IMR-90 (cell line): ENCODE measurements at regions not wholly inside any gene's neighbourhood (a gene's known extent, or its start where the extent isn't known, plus 50 kb on each side); places are given as distances from the start of the nearest gene placed in this dataset.

ENCODE experiments used
- ATAC-seq: fragments of 200-7000 bp; cut with Tn5 transposase; 2 replicates; pipeline ENCODE4 v1.9.1; 2020; ENCODE audit warnings: low read depth, mild to moderate bottlenecking, moderate library complexity
- BruUV-seq: library from RNA; stranded (reverse); fragments of 400-500 nt; replicated peaks from 2 replicates; lab custom pipeline; 2021; lab: Mats Ljungman, UMichigan
- CTCF ChIA-PET: fragments of 300-600 bp; formaldehyde crosslinking; extraction: SDS; loops from one replicate; lab custom pipeline; 2021; ENCODE audit warnings: antibody characterized with exemption; lab: Yijun Ruan, JAX
- POLR2A ChIA-PET: fragments of 300-600 bp; sonication (Branson Sonifier 250); formaldehyde crosslinking; loops from one replicate; lab custom pipeline; 2022; ENCODE audit warnings: antibody characterized with exemption; ENCODE audit not compliant: unreplicated experiment; lab: Charles Lee
- DNase-seq: peaks from one replicate; pipeline ENCODE4 v3.0.0; 2013
- H2AFZ ChIP-seq: replicated peaks from 2 replicates; pipeline ENCODE3; 2013; ENCODE audit warnings: low read length, mild to moderate bottlenecking; ENCODE audit not compliant: poor library complexity
- H2AK5ac ChIP-seq: 2 replicates; pipeline ENCODE4 v1.6.1; 2013; ENCODE audit warnings: low read depth, low read length, inconsistent platforms
- H2AK9ac ChIP-seq: replicated peaks from 2 replicates; pipeline ENCODE3; 2013; ENCODE audit warnings: mild to moderate bottlenecking, low read depth, low read length, moderate library complexity; ENCODE audit not compliant: poor library complexity
- H2BK120ac ChIP-seq: 2 replicates; pipeline ENCODE4 v1.6.1; 2013; ENCODE audit warnings: low read depth, low read length, inconsistent platforms
- H2BK15ac ChIP-seq: 3 replicates; pipeline ENCODE4 v1.6.1; 2013; ENCODE audit warnings: low read depth, low read length, inconsistent platforms
- H2BK20ac ChIP-seq: 2 replicates; pipeline ENCODE4 v1.6.1; 2013; ENCODE audit warnings: low read depth, mild to moderate bottlenecking, inconsistent platforms, low read length, moderate library complexity
- H2BK5ac ChIP-seq: 2 replicates; pipeline ENCODE4 v1.6.1; 2013; ENCODE audit warnings: mild to moderate bottlenecking, low read depth, low read length, inconsistent platforms; ENCODE audit not compliant: poor library complexity, severe bottlenecking
- H3K14ac ChIP-seq: replicated peaks from 2 replicates; pipeline ENCODE4 v1.6.1; 2013; ENCODE audit warnings: low read depth, low read length, inconsistent platforms
- H3K18ac ChIP-seq: 2 replicates; pipeline ENCODE4 v1.6.1; 2013; ENCODE audit warnings: low read depth, low read length, control low read depth
- H3K23ac ChIP-seq: 2 replicates; pipeline ENCODE4 v1.6.1; 2013; ENCODE audit warnings: low read depth, low read length, inconsistent platforms
- H3K27ac ChIP-seq: 2 replicates; pipeline ENCODE4 v1.5.1; 2013; ENCODE audit warnings: mild to moderate bottlenecking, control low read depth, low read length; ENCODE audit not compliant: insufficient read depth
- H3K27me3 ChIP-seq: 2 replicates; pipeline ENCODE4 v1.6.1; 2013; ENCODE audit warnings: low read length; ENCODE audit not compliant: control insufficient read depth, insufficient read depth
- H3K36me3 ChIP-seq: 2 replicates; pipeline ENCODE4 v1.6.1; 2013; ENCODE audit warnings: low read length, mixed read lengths; ENCODE audit not compliant: control insufficient read depth, insufficient read depth
- H3K4ac ChIP-seq: 2 replicates; pipeline ENCODE4 v1.6.1; 2013; ENCODE audit warnings: low read depth, low read length, inconsistent platforms
- H3K4me1 ChIP-seq: 2 replicates; pipeline ENCODE4 v1.6.1; 2013; ENCODE audit warnings: low read length, mixed read lengths; ENCODE audit not compliant: control insufficient read depth, insufficient read depth
- H3K4me2 ChIP-seq: 2 replicates; pipeline ENCODE4 v1.6.1; 2013; ENCODE audit warnings: low read depth, mild to moderate bottlenecking, control low read depth, low read length, moderate library complexity
- H3K4me3 ChIP-seq: 2 replicates; pipeline ENCODE4 v1.5.1; 2013; ENCODE audit warnings: low read depth, mild to moderate bottlenecking, control low read depth, low read length, moderate library complexity; ENCODE audit not compliant: insufficient read depth
- H3K56ac ChIP-seq: 2 replicates; pipeline ENCODE4 v1.6.1; 2013; ENCODE audit warnings: low read length, inconsistent platforms; ENCODE audit not compliant: insufficient read depth; ENCODE audit errors: extremely low read depth
- H3K79me1 ChIP-seq, 2 experiments: 2 replicates each; pipeline ENCODE4 v1.6.1; 2013; ENCODE audit warnings: low read length in 2 of 2, inconsistent platforms in 1 of 2, low read depth in 1 of 2
- H3K9ac ChIP-seq: 2 replicates; pipeline ENCODE4 v1.6.1; 2013; ENCODE audit warnings: low read depth, low read length, control low read depth
- H3K9me1 ChIP-seq: 2 replicates; pipeline ENCODE4 v1.6.1; 2013; ENCODE audit warnings: low read length, inconsistent platforms; ENCODE audit not compliant: insufficient read depth
- H3K9me3 ChIP-seq: 2 replicates; pipeline ENCODE4 v1.6.1; 2013; ENCODE audit warnings: low read length; ENCODE audit not compliant: control insufficient read depth, insufficient read depth
- H4K20me1 ChIP-seq: 2 replicates; pipeline ENCODE4 v1.6.1; 2013; ENCODE audit warnings: low read length, inconsistent platforms; ENCODE audit not compliant: insufficient read depth
- H4K5ac ChIP-seq: 2 replicates; pipeline ENCODE4 v1.6.1; 2013; ENCODE audit warnings: mild to moderate bottlenecking, low read depth, low read length, control low read depth
- H4K8ac ChIP-seq, 2 experiments: 2 replicates each; pipeline ENCODE4 v1.6.1; 2013; ENCODE audit warnings: low read depth in 2 of 2, low read length in 2 of 2, control low read depth in 1 of 2, inconsistent platforms in 1 of 2
- H4K91ac ChIP-seq: 2 replicates; pipeline ENCODE4 v1.6.1; 2013; ENCODE audit warnings: low read depth, low read length, inconsistent platforms; ENCODE audit not compliant: insufficient read depth
- BHLHE40 ChIP-seq: fragments of 150-350 bp; IDR thresholded peaks from 2 replicates; pipeline ENCODE4 v1.6.1; 2016; ENCODE audit warnings: mild to moderate bottlenecking, low read depth, low read length
- MXI1 ChIP-seq: IDR thresholded peaks from 2 replicates; pipeline ENCODE4 v1.6.1; 2012; ENCODE audit warnings: low read depth, mild to moderate bottlenecking, low read length, moderate library complexity, borderline replicate concordance
- POLR2A ChIP-seq: IDR thresholded peaks from 2 replicates; pipeline ENCODE4 v1.6.1; 2012; ENCODE audit warnings: mild to moderate bottlenecking, low read depth, low read length
- RFX5 ChIP-seq: IDR thresholded peaks from 2 replicates; pipeline ENCODE4 v1.8.0; 2012; ENCODE audit warnings: low read depth, mild to moderate bottlenecking, low read length, moderate library complexity
- SMC3 ChIP-seq: fragments of 150-350 bp; IDR thresholded peaks from 2 replicates; pipeline ENCODE4 v1.6.1; 2016; ENCODE audit warnings: low read depth, mild to moderate bottlenecking, antibody characterized with exemption, low read length, moderate library complexity
- WGBS, 2 experiments: methylation state at CpG; one replicate each; pipeline versions ENCODE4 v1.1.5 to v1.1.7; 2013; ENCODE audit warnings: missing lambda C conversion rate in 2 of 2; ENCODE audit not compliant: insufficient read length in 1 of 2; ENCODE audit errors: extremely low coverage in 2 of 2; 5-methylcytosine and 5-hydroxymethylcytosine counted together
- dilution Hi-C: fragments of 300-500 bp; cut with HindIII; formaldehyde crosslinking; loops from one replicate; pipeline ENCODE4 v1.14.3; 2018; ENCODE audit warnings: low sequenced_read_pairs; ENCODE audit not compliant: unreplicated experiment
- in situ Hi-C: fragments of 300-500 bp; cut with MboI; formaldehyde crosslinking; loops from 3 replicates; pipeline ENCODE4 v1.14.3; 2019; ENCODE audit warnings: low sequenced_read_pairs, inconsistent platforms, mixed read lengths
- intact Hi-C: fragments of 100-400 bp; cut with micrococcal nuclease; formaldehyde crosslinking; loops from 2 replicates; pipeline ENCODE4 v1.10.0; 2022
- TF ChIP-seq, protein P1 (sequence below): fragments of 150-350 bp; IDR thresholded peaks from 2 replicates; pipeline ENCODE4 v1.6.1; 2016; ENCODE audit warnings: low read depth, mild to moderate bottlenecking, low read length, moderate library complexity, borderline replicate concordance
- TF ChIP-seq, protein P2 (sequence below): conservative IDR thresholded peaks from 2 replicates; pipeline ENCODE4 v1.5.1; 2012; ENCODE audit warnings: mild to moderate bottlenecking, low read depth, low read length, improper control_type of control experiment

DNA sequence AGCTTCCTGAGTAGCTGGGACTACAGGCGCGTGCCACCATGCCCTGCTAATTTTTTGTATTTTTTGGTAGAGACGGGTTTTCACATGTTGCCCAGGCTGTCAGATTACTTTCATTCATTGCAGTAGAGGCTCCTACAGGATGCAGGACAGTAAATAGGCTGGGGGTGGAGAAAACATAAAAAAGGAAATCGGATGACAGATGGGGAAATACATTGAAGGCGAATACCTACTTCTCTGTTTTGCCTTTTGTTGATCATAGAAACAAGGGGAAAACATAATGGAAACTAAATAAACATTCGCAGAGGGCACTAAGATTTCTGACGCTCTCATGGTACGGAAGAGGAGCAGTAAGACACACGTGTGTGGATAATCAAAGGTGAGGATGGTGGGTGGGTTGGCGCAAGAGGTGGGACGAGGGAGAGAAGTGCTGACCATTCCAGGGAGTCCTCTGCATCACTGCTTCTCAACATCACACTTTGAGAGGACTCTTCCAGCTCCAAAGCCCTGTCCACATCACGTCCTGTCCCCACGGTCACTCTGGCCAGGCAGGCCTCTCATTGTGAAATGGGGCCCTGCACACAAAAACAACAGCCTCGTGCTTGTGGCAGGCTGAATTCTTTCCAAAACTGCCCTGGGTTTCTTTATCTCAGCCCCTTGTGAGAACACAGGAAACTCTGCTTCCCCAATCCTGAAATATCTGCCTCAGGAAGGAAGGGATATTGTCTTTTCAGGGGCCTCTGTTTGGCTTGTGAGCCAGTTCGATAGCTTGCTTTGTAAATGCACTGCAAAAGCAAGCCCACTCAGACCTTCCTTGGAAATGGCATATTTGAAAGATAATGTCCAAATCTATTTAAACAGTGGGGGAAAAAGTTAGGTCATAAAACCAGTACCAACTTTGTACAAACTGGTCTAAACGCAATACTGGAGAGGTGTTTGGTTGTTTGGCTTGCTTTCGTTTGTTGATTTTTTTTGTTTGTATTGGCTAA, 188.5 kb downstream of the FOXO1 start:
- Histone ChIP-seq H3K9me1 (no peaks in the 10 kb centered on the region), H4K5ac (no peak overlapping the region), H3K4me3 (no peak overlapping the region), H2BK5ac (no peak overlapping the region), H2AK9ac (no peak overlapping the region), H3K4ac (no peak overlapping the region), H3K9ac (no peak overlapping the region), H3K56ac (no peak overlapping the region), H4K8ac (no peak overlapping the region), H3K79me1 (no peaks in the 10 kb centered on the region), H4K20me1 (no peaks in the 10 kb centered on the region), H3K36me3 (no peaks in the 10 kb centered on the region), H3K23ac (no peak overlapping the region), H3K27ac (no peak overlapping the region), H3K4me2 (no peak overlapping the region), H3K27me3 (peaks cover 2% of the 10 kb centered on the region; the same call in 1 of the 2 replicates), H2BK20ac (no peak overlapping the region), H3K18ac (no peak overlapping the region), H4K91ac (no peak overlapping the region), H3K9me3 (peaks cover 2% of the 10 kb centered on the region; the same call in 1 of the 2 replicates), H2AFZ (no peak overlapping the region), H2AK5ac (no peak overlapping the region), H2BK15ac (no peak overlapping the region), H3K14ac (no peak overlapping the region), H2BK120ac (no peak overlapping the region), H3K4me1 (no peaks in the 10 kb centered on the region)
- dilution Hi-C loops, result no loop called here
- 60% methylated on average over 1 of the region's 17 CpGs; no CpG with 5 or more reads in 1 of the 2 experiments for WGBS, 2 experiments
- no peak for DNase-seq
- TF ChIP-seq, protein P1, sequence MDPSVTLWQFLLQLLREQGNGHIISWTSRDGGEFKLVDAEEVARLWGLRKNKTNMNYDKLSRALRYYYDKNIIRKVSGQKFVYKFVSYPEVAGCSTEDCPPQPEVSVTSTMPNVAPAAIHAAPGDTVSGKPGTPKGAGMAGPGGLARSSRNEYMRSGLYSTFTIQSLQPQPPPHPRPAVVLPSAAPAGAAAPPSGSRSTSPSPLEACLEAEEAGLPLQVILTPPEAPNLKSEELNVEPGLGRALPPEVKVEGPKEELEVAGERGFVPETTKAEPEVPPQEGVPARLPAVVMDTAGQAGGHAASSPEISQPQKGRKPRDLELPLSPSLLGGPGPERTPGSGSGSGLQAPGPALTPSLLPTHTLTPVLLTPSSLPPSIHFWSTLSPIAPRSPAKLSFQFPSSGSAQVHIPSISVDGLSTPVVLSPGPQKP, result no peak
- TF ChIP-seq RFX5 (no peak), MXI1 (no peak), POLR2A (no peak), SMC3 (no peak), BHLHE40 (no peak)
- TF ChIP-seq, protein P2, sequence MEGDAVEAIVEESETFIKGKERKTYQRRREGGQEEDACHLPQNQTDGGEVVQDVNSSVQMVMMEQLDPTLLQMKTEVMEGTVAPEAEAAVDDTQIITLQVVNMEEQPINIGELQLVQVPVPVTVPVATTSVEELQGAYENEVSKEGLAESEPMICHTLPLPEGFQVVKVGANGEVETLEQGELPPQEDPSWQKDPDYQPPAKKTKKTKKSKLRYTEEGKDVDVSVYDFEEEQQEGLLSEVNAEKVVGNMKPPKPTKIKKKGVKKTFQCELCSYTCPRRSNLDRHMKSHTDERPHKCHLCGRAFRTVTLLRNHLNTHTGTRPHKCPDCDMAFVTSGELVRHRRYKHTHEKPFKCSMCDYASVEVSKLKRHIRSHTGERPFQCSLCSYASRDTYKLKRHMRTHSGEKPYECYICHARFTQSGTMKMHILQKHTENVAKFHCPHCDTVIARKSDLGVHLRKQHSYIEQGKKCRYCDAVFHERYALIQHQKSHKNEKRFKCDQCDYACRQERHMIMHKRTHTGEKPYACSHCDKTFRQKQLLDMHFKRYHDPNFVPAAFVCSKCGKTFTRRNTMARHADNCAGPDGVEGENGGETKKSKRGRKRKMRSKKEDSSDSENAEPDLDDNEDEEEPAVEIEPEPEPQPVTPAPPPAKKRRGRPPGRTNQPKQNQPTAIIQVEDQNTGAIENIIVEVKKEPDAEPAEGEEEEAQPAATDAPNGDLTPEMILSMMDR, result no peak
- ATAC-seq, result no peak
- in situ Hi-C loops, result no loop called here
- intact Hi-C loops, result no loop called here
- BruUV-seq, result no TSS peak
- CTCF ChIA-PET, result no interaction called here
- POLR2A ChIA-PET, result no interaction called here
